ENCODE measurements at regions not wholly inside any gene's neighbourhood (a gene's known extent, or its start where the extent isn't known, plus 50 kb on each side); places are given as distances from the start of the nearest gene placed in this dataset.

GRCh38 chr6:164753517-164753916, 555.9 kb downstream of the C6orf118 start:
- Histone ChIP-seq H3K79me2 (ENCODE audit: control insufficient read depth, low read length) (no peaks in the 10 kb centered on the region), H3K4me1 (ENCODE audit: control insufficient read depth, low read length) (no peaks in the 10 kb centered on the region), H3F3A (ENCODE audit: control insufficient read depth, insufficient read depth) (no peaks in the 10 kb centered on the region), H3K9me2 (replicated peaks; ENCODE audit: control insufficient read depth, low read length) (no peaks in the 10 kb centered on the region), H4K20me1 (ENCODE audit: control insufficient read depth, insufficient read depth, low read depth, low read length) (no peaks in the 10 kb centered on the region), H3K27me3 (ENCODE audit: control insufficient read depth, low read length) (no peaks in the 10 kb centered on the region), H3K27ac (ENCODE audit: low read depth, low read length) (no peak overlapping the region), H3K9me3 (ENCODE audit: control insufficient read depth, insufficient read depth, low read length) (no peaks in the 10 kb centered on the region), H3K4me2 (ENCODE audit: low read length) (no peak overlapping the region), H3K36me3 (ENCODE audit: control insufficient read depth, low read length) (no peaks in the 10 kb centered on the region), H3K4me3 (ENCODE audit: low read length) (no peak overlapping the region)
- TF ChIP-seq EZH2phosphoT487 (IDR thresholded peaks at IDR 0.05; ENCODE audit: borderline replicate concordance, low read length), result no peak

GRCh38 chr6:164751395-164751794, 558.0 kb downstream of the C6orf118 start:
- Histone ChIP-seq H3K79me2 (ENCODE audit: control insufficient read depth, low read length) (no peaks in the 10 kb centered on the region), H3K4me3 (ENCODE audit: low read length) (no peak overlapping the region), H3K9me3 (ENCODE audit: control insufficient read depth, insufficient read depth, low read length) (no peaks in the 10 kb centered on the region), H3F3A (ENCODE audit: control insufficient read depth, insufficient read depth) (no peaks in the 10 kb centered on the region), H3K9me2 (replicated peaks; ENCODE audit: control insufficient read depth, low read length) (no peaks in the 10 kb centered on the region), H3K4me2 (ENCODE audit: low read length) (no peak overlapping the region), H3K27me3 (ENCODE audit: control insufficient read depth, low read length) (no peaks in the 10 kb centered on the region), H3K27ac (ENCODE audit: low read depth, low read length) (no peak overlapping the region), H4K20me1 (ENCODE audit: control insufficient read depth, insufficient read depth, low read depth, low read length) (no peaks in the 10 kb centered on the region), H3K4me1 (ENCODE audit: control insufficient read depth, low read length) (no peaks in the 10 kb centered on the region), H3K36me3 (ENCODE audit: control insufficient read depth, low read length) (no peaks in the 10 kb centered on the region)
- no peak for TF ChIP-seq EZH2phosphoT487 (IDR thresholded peaks at IDR 0.05; ENCODE audit: borderline replicate concordance, low read length)

- no peaks in the 10 kb centered on the region for H3K36me3 ChIP-seq (ENCODE audit: control insufficient read depth, low read length)
- TF ChIP-seq EZH2phosphoT487 (IDR thresholded peaks at IDR 0.05; ENCODE audit: borderline replicate concordance, low read length), result no peak
- TF ChIP-seq, protein P1, sequence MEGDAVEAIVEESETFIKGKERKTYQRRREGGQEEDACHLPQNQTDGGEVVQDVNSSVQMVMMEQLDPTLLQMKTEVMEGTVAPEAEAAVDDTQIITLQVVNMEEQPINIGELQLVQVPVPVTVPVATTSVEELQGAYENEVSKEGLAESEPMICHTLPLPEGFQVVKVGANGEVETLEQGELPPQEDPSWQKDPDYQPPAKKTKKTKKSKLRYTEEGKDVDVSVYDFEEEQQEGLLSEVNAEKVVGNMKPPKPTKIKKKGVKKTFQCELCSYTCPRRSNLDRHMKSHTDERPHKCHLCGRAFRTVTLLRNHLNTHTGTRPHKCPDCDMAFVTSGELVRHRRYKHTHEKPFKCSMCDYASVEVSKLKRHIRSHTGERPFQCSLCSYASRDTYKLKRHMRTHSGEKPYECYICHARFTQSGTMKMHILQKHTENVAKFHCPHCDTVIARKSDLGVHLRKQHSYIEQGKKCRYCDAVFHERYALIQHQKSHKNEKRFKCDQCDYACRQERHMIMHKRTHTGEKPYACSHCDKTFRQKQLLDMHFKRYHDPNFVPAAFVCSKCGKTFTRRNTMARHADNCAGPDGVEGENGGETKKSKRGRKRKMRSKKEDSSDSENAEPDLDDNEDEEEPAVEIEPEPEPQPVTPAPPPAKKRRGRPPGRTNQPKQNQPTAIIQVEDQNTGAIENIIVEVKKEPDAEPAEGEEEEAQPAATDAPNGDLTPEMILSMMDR (IDR thresholded peaks at IDR 0.05; ENCODE audit: low read depth, low read length, poor library complexity, severe bottlenecking), result no peak
- H3K4me2 ChIP-seq (ENCODE audit: low read length), result no peak overlapping the region
- H3K79me2 ChIP-seq (ENCODE audit: control insufficient read depth, low read length), result no peaks in the 10 kb centered on the region
- no peak overlapping the region for H3K4me3 ChIP-seq (ENCODE audit: low read length)
- no peaks in the 10 kb centered on the region for H4K20me1 ChIP-seq (ENCODE audit: control insufficient read depth, insufficient read depth, low read depth, low read length)
- no peaks in the 10 kb centered on the region for H3K4me1 ChIP-seq (ENCODE audit: control insufficient read depth, low read length)
- H3K27ac ChIP-seq (ENCODE audit: low read depth, low read length), result no peak overlapping the region
- no peaks in the 10 kb centered on the region for H3K9me2 ChIP-seq (replicated peaks; ENCODE audit: control insufficient read depth, low read length)
- H3F3A ChIP-seq (ENCODE audit: control insufficient read depth, insufficient read depth), result no peaks in the 10 kb centered on the region
- H3K9me3 ChIP-seq (ENCODE audit: control insufficient read depth, insufficient read depth, low read length), result no peaks in the 10 kb centered on the region
- no peaks in the 10 kb centered on the region for H3K27me3 ChIP-seq (ENCODE audit: control insufficient read depth, low read length)
Observed at GRCh38 chr6:164750128-164750527, 559.3 kb downstream of the C6orf118 start.

DNA sequence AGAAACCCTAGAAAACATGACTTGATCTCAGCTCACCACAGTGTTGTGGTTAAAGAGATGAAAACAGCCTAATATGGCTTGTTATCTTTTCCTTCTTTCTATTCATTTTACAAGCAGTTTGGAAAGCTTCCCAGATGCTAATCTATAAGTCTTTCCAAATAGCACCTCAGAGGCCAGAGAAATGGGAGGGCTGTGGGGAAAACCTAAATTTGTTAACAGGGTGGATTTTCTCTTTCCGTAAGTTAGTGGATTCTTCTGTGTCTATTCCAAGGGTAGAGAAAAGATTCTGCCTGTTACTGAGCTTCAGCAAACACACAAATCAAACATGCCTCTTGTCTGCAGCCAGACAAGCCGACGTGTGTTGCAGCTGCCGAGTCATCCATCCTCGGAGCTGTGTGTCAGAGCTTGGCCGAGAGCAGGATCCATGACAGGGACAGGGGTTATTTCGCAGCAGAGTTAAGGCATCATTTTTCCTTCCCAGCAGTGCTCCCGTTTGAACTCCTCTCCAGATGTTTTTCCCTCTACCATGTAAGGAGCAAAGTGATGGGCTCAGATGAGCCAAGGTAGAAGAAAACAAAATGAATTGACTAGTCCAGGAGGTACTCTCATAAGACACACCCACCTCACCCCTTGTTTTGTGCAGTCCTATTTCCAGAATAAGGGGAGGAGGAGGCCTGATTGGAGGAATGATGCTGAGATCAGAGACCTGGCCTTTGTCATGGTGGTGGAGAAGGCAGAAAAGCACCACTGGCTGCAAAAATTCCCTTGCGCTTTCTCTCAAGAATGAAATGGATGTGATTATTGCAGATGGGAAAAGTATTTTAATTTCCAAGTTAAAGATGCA, 560.0 kb downstream of the C6orf118 start:
- Histone ChIP-seq H3F3A (ENCODE audit: control insufficient read depth, insufficient read depth) (no peaks in the 10 kb centered on the region), H3K4me3 (ENCODE audit: low read length) (no peak overlapping the region), H3K79me2 (ENCODE audit: control insufficient read depth, low read length) (no peaks in the 10 kb centered on the region), H3K27me3 (ENCODE audit: control insufficient read depth, low read length) (no peaks in the 10 kb centered on the region), H3K9me2 (replicated peaks; ENCODE audit: control insufficient read depth, low read length) (no peaks in the 10 kb centered on the region), H3K36me3 (ENCODE audit: control insufficient read depth, low read length) (no peaks in the 10 kb centered on the region), H3K4me2 (ENCODE audit: low read length) (no peak overlapping the region), H3K4me1 (ENCODE audit: control insufficient read depth, low read length) (no peaks in the 10 kb centered on the region), H4K20me1 (ENCODE audit: control insufficient read depth, insufficient read depth, low read depth, low read length) (no peaks in the 10 kb centered on the region), H3K9me3 (ENCODE audit: control insufficient read depth, insufficient read depth, low read length) (no peaks in the 10 kb centered on the region), H3K27ac (ENCODE audit: low read depth, low read length) (no peak overlapping the region)
- TF ChIP-seq EZH2phosphoT487 (IDR thresholded peaks at IDR 0.05; ENCODE audit: borderline replicate concordance, low read length), result no peak
- TF ChIP-seq, protein P1 (IDR thresholded peaks at IDR 0.05; ENCODE audit: low read depth, low read length, poor library complexity, severe bottlenecking), result no peak
